ENCODE measurements at regions not wholly inside any gene's neighbourhood (a gene's known extent, or its start where the extent isn't known, plus 50 kb on each side); places are given as distances from the start of the nearest gene placed in this dataset.

DNA sequence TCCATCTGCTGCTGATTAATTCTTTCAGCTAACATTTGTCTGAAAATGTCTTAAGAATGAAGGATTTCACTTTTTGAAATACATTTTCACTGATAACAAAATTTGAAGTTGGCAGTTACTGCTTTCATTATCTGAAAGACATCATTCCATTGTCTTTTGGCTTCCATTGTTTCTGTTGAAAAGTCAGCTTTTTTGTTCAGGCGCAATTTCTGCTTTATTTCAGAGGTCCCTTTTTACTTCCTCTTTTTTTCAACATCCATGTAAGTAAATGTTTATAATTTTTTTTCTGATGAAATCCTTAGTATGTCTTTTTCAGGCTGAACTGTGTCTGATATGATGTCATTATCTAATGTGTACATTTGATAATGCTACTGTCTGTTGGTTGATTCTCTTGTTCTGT lies 184.2 kb downstream of the RND3 start:
- TF ChIP-seq FOSL1 (IDR thresholded peaks at IDR 0.05; ENCODE audit: low read depth) (no peak), JUND (IDR thresholded peaks at IDR 0.05) (no peak), POLR2A (IDR thresholded peaks at IDR 0.05; ENCODE audit: borderline replicate concordance, extremely low read depth, insufficient read depth, insufficient read length) (no peak), POLR2AphosphoS5 (IDR thresholded peaks at IDR 0.05; ENCODE audit: low read depth, low read length) (no peak)
- TF ChIP-seq, protein P1, sequence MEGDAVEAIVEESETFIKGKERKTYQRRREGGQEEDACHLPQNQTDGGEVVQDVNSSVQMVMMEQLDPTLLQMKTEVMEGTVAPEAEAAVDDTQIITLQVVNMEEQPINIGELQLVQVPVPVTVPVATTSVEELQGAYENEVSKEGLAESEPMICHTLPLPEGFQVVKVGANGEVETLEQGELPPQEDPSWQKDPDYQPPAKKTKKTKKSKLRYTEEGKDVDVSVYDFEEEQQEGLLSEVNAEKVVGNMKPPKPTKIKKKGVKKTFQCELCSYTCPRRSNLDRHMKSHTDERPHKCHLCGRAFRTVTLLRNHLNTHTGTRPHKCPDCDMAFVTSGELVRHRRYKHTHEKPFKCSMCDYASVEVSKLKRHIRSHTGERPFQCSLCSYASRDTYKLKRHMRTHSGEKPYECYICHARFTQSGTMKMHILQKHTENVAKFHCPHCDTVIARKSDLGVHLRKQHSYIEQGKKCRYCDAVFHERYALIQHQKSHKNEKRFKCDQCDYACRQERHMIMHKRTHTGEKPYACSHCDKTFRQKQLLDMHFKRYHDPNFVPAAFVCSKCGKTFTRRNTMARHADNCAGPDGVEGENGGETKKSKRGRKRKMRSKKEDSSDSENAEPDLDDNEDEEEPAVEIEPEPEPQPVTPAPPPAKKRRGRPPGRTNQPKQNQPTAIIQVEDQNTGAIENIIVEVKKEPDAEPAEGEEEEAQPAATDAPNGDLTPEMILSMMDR (IDR thresholded peaks at IDR 0.05 in 2 of 3, conservative IDR thresholded peaks at IDR 0.05 in 1 of 3; ENCODE audit: borderline replicate concordance in 1 of 3, insufficient read depth in 1 of 3, low read depth in 2 of 3, low read length in 2 of 3), result no peak
